IMR-90 (cell line): ENCODE measurements at regions not wholly inside any gene's neighbourhood (a gene's known extent, or its start where the extent isn't known, plus 50 kb on each side); places are given as distances from the start of the nearest gene placed in this dataset.

Experiments used
- ATAC-seq: fragments of 200-7000 bp; cut with Tn5 transposase; 2 replicates; pipeline ENCODE4 v1.9.1; 2020; ENCODE audit warnings: low read depth, mild to moderate bottlenecking, moderate library complexity
- BruUV-seq: library from RNA; stranded (reverse); fragments of 400-500 nt; replicated peaks from 2 replicates; lab custom pipeline; 2021; lab: Mats Ljungman, UMichigan
- CTCF ChIA-PET: fragments of 300-600 bp; formaldehyde crosslinking; extraction: SDS; loops from one replicate; lab custom pipeline; 2021; ENCODE audit warnings: antibody characterized with exemption; lab: Yijun Ruan, JAX
- POLR2A ChIA-PET: fragments of 300-600 bp; sonication (Branson Sonifier 250); formaldehyde crosslinking; loops from one replicate; lab custom pipeline; 2022; ENCODE audit warnings: antibody characterized with exemption; ENCODE audit not compliant: unreplicated experiment; lab: Charles Lee
- DNase-seq: peaks from one replicate; pipeline ENCODE4 v3.0.0; 2013
- H2AFZ ChIP-seq: replicated peaks from 2 replicates; pipeline ENCODE3; 2013; ENCODE audit warnings: low read length, mild to moderate bottlenecking; ENCODE audit not compliant: poor library complexity
- H2AK5ac ChIP-seq: 2 replicates; pipeline ENCODE4 v1.6.1; 2013; ENCODE audit warnings: low read depth, low read length, inconsistent platforms
- H2AK9ac ChIP-seq: replicated peaks from 2 replicates; pipeline ENCODE3; 2013; ENCODE audit warnings: mild to moderate bottlenecking, low read depth, low read length, moderate library complexity; ENCODE audit not compliant: poor library complexity
- H2BK120ac ChIP-seq: 2 replicates; pipeline ENCODE4 v1.6.1; 2013; ENCODE audit warnings: low read depth, low read length, inconsistent platforms
- H2BK15ac ChIP-seq: 3 replicates; pipeline ENCODE4 v1.6.1; 2013; ENCODE audit warnings: low read depth, low read length, inconsistent platforms
- H2BK20ac ChIP-seq: 2 replicates; pipeline ENCODE4 v1.6.1; 2013; ENCODE audit warnings: low read depth, mild to moderate bottlenecking, inconsistent platforms, low read length, moderate library complexity
- H2BK5ac ChIP-seq: 2 replicates; pipeline ENCODE4 v1.6.1; 2013; ENCODE audit warnings: mild to moderate bottlenecking, low read depth, low read length, inconsistent platforms; ENCODE audit not compliant: poor library complexity, severe bottlenecking
- H3K14ac ChIP-seq: replicated peaks from 2 replicates; pipeline ENCODE4 v1.6.1; 2013; ENCODE audit warnings: low read depth, low read length, inconsistent platforms
- H3K18ac ChIP-seq: 2 replicates; pipeline ENCODE4 v1.6.1; 2013; ENCODE audit warnings: low read depth, low read length, control low read depth
- H3K23ac ChIP-seq: 2 replicates; pipeline ENCODE4 v1.6.1; 2013; ENCODE audit warnings: low read depth, low read length, inconsistent platforms
- H3K27ac ChIP-seq: 2 replicates; pipeline ENCODE4 v1.5.1; 2013; ENCODE audit warnings: mild to moderate bottlenecking, control low read depth, low read length; ENCODE audit not compliant: insufficient read depth
- H3K27me3 ChIP-seq: 2 replicates; pipeline ENCODE4 v1.6.1; 2013; ENCODE audit warnings: low read length; ENCODE audit not compliant: control insufficient read depth, insufficient read depth
- H3K36me3 ChIP-seq: 2 replicates; pipeline ENCODE4 v1.6.1; 2013; ENCODE audit warnings: low read length, mixed read lengths; ENCODE audit not compliant: control insufficient read depth, insufficient read depth
- H3K4ac ChIP-seq: 2 replicates; pipeline ENCODE4 v1.6.1; 2013; ENCODE audit warnings: low read depth, low read length, inconsistent platforms
- H3K4me1 ChIP-seq: 2 replicates; pipeline ENCODE4 v1.6.1; 2013; ENCODE audit warnings: low read length, mixed read lengths; ENCODE audit not compliant: control insufficient read depth, insufficient read depth
- H3K4me2 ChIP-seq: 2 replicates; pipeline ENCODE4 v1.6.1; 2013; ENCODE audit warnings: low read depth, mild to moderate bottlenecking, control low read depth, low read length, moderate library complexity
- H3K4me3 ChIP-seq: 2 replicates; pipeline ENCODE4 v1.5.1; 2013; ENCODE audit warnings: low read depth, mild to moderate bottlenecking, control low read depth, low read length, moderate library complexity; ENCODE audit not compliant: insufficient read depth
- H3K56ac ChIP-seq: 2 replicates; pipeline ENCODE4 v1.6.1; 2013; ENCODE audit warnings: low read length, inconsistent platforms; ENCODE audit not compliant: insufficient read depth; ENCODE audit errors: extremely low read depth
- H3K79me1 ChIP-seq, 2 experiments: 2 replicates each; pipeline ENCODE4 v1.6.1; 2013; ENCODE audit warnings: low read length in 2 of 2, inconsistent platforms in 1 of 2, low read depth in 1 of 2
- H3K9ac ChIP-seq: 2 replicates; pipeline ENCODE4 v1.6.1; 2013; ENCODE audit warnings: low read depth, low read length, control low read depth
- H3K9me1 ChIP-seq: 2 replicates; pipeline ENCODE4 v1.6.1; 2013; ENCODE audit warnings: low read length, inconsistent platforms; ENCODE audit not compliant: insufficient read depth
- H3K9me3 ChIP-seq: 2 replicates; pipeline ENCODE4 v1.6.1; 2013; ENCODE audit warnings: low read length; ENCODE audit not compliant: control insufficient read depth, insufficient read depth
- H4K20me1 ChIP-seq: 2 replicates; pipeline ENCODE4 v1.6.1; 2013; ENCODE audit warnings: low read length, inconsistent platforms; ENCODE audit not compliant: insufficient read depth
- H4K5ac ChIP-seq: 2 replicates; pipeline ENCODE4 v1.6.1; 2013; ENCODE audit warnings: mild to moderate bottlenecking, low read depth, low read length, control low read depth
- H4K8ac ChIP-seq, 2 experiments: 2 replicates each; pipeline ENCODE4 v1.6.1; 2013; ENCODE audit warnings: low read depth in 2 of 2, low read length in 2 of 2, control low read depth in 1 of 2, inconsistent platforms in 1 of 2
- H4K91ac ChIP-seq: 2 replicates; pipeline ENCODE4 v1.6.1; 2013; ENCODE audit warnings: low read depth, low read length, inconsistent platforms; ENCODE audit not compliant: insufficient read depth
- FOS ChIP-seq: fragments of 150-350 bp; IDR thresholded peaks from 2 replicates; pipeline ENCODE4 v1.6.1; 2016; ENCODE audit warnings: low read depth, low read length
- MAZ ChIP-seq: IDR thresholded peaks from 2 replicates; pipeline ENCODE4 v1.6.1; 2012; ENCODE audit warnings: low read depth, mild to moderate bottlenecking, low read length, improper control_type of control experiment, moderate library complexity, borderline replicate concordance
- RAD21 ChIP-seq: IDR thresholded peaks from 2 replicates; pipeline ENCODE4 v1.6.1; 2012; ENCODE audit warnings: low read length, improper control_type of control experiment
- RFX5 ChIP-seq: IDR thresholded peaks from 2 replicates; pipeline ENCODE4 v1.8.0; 2012; ENCODE audit warnings: low read depth, mild to moderate bottlenecking, low read length, moderate library complexity
- WGBS, 2 experiments: methylation state at CpG; one replicate each; pipeline versions ENCODE4 v1.1.5 to v1.1.7; 2013; ENCODE audit warnings: missing lambda C conversion rate in 2 of 2; ENCODE audit not compliant: insufficient read length in 1 of 2; ENCODE audit errors: extremely low coverage in 2 of 2; 5-methylcytosine and 5-hydroxymethylcytosine counted together
- dilution Hi-C: fragments of 300-500 bp; cut with HindIII; formaldehyde crosslinking; loops from one replicate; pipeline ENCODE4 v1.14.3; 2018; ENCODE audit warnings: low sequenced_read_pairs; ENCODE audit not compliant: unreplicated experiment
- in situ Hi-C: fragments of 300-500 bp; cut with MboI; formaldehyde crosslinking; loops from 3 replicates; pipeline ENCODE4 v1.14.3; 2019; ENCODE audit warnings: low sequenced_read_pairs, inconsistent platforms, mixed read lengths
- intact Hi-C: fragments of 100-400 bp; cut with micrococcal nuclease; formaldehyde crosslinking; loops from 2 replicates; pipeline ENCODE4 v1.10.0; 2022

DNA sequence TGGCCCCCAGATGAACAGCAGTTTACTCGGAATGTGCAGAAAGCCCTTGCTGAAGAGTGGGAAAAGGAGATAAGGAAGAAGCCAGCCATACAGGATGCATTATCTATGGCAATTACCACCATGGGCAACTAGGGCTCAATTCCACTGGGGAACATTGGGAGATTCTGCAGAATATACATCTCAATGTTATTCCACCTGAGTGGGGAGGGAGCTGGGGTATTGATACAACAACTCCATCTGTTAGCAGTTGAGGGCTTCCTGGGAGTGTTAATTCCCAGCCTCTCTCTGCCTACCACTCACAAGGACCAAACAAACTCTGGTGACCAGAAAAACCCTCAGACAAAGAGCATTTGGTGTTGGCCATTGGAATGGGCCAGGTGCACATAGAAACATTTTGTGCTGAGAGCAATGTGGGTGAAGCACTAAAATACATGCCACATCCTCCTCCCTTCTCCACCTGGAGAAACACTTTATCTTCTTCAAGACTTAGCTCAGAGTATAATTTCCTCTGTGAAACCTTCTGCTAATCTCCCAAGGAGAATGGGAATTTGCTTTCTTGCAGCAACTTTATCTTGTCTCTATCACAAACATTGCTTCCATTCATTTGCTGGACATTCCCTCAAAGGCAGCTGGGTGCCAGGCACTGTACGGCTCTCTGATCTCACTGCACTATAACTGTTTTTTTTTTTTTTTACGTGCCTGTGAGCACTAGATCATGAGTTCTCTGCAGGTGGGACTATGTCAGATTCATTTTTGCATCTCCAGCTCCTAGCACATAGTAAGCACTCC is 292.2 kb downstream of the MN1 start:
- Histone ChIP-seq H3K4me1 (peaks cover 9% of the 10 kb centered on the region), H2BK120ac (no peak overlapping the region), H3K23ac (no peak overlapping the region), H4K8ac (no peak overlapping the region), H3K56ac (no peak overlapping the region), H4K20me1 (no peaks in the 10 kb centered on the region), H3K9me3 (no peaks in the 10 kb centered on the region), H2BK5ac (no peak overlapping the region), H3K4me3 (no peak overlapping the region), H3K9ac (no peak overlapping the region), H3K79me1 (no peaks in the 10 kb centered on the region), H3K27ac (no peak overlapping the region), H3K4me2 (no peak overlapping the region), H2AFZ (no peak overlapping the region), H4K5ac (no peak overlapping the region), H3K4ac (no peak overlapping the region), H3K36me3 (no peaks in the 10 kb centered on the region), H2AK9ac (no peak overlapping the region), H3K9me1 (peaks cover 5% of the 10 kb centered on the region), H2BK20ac (no peak overlapping the region), H2BK15ac (no peak overlapping the region), H3K27me3 (0 out of 2 replicates have a peak, but pooled peaks cover 4% of the 10 kb centered on the region), H2AK5ac (no peak overlapping the region), H3K14ac (no peak overlapping the region), H4K91ac (no peak overlapping the region), H3K18ac (no peak overlapping the region)
- ChIA-PET POLR2A (no interaction called here), CTCF (no interaction called here)
- DNase-seq (no peak), ATAC-seq (no peak)
- in situ Hi-C loops (no loop called here), dilution Hi-C loops (no loop called here), intact Hi-C loops (no loop called here)
- BruUV-seq, result no TSS peak
- 80% methylated on average over 1 of the region's 3 CpGs; no CpG with 5 or more reads in 1 of the 2 experiments for WGBS, 2 experiments
- TF ChIP-seq FOS (no peak), RAD21 (no peak), RFX5 (no peak), MAZ (no peak)
